ENCODE measurements at regions not wholly inside any gene's neighbourhood (a gene's known extent, or its start where the extent isn't known, plus 50 kb on each side); places are given as distances from the start of the nearest gene placed in this dataset.
"Not testable (repeated sequence)": the region's sequence is repeated elsewhere in the genome, so short reads cannot be mapped to it uniquely, and the experiment has no call there.

DNA sequence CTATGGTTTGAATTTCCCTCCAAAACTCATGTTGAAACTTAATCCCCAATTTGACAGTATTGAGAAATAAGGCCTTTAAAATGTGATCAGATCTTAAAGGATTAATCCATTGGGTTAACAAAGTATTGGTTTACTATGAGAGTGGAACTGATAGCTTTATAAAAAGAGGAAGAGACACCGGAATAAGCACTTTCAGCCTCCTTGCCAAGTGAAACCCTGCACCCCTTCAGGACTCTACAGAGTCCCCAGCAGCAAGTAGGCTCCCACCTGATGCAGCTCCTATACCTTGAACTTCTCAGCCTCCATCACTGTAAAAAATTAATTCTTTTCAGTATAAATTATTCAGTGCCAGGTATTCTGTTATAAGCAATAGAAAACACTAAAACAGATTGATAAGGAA lies 348.3 kb downstream of the CGGBP1 start:
- no peak for DNase-seq (ENCODE audit: low read depth)

GRCh38 chr3:87710028-87710427 lies 348.8 kb downstream of the CGGBP1 start:
- DNase-seq (ENCODE audit: low read depth): no peak

DNA sequence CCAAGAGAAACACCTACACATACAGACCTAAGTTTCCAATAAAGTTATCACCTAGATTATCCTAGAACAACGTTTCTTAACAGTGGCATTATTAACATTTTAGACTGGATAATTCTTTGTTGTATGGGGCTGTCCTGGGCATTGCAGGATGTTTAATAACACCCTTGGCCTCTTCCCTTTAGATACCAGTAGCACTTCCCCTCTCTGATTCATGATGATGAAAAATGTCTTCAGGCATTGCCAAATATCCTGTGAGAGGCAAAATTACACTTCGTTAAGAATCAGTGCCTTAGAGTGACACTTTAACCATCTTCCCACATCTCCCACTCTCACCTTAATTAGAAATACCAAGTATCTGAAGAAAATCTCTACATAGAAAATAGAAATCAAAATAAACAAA lies 352.6 kb downstream of the CGGBP1 start:
- no peak for DNase-seq (ENCODE audit: low read depth)

- DNase-seq (ENCODE audit: low read depth): no peak
Observed at GRCh38 chr3:87702600-87702999, 356.2 kb downstream of the CGGBP1 start.

DNA sequence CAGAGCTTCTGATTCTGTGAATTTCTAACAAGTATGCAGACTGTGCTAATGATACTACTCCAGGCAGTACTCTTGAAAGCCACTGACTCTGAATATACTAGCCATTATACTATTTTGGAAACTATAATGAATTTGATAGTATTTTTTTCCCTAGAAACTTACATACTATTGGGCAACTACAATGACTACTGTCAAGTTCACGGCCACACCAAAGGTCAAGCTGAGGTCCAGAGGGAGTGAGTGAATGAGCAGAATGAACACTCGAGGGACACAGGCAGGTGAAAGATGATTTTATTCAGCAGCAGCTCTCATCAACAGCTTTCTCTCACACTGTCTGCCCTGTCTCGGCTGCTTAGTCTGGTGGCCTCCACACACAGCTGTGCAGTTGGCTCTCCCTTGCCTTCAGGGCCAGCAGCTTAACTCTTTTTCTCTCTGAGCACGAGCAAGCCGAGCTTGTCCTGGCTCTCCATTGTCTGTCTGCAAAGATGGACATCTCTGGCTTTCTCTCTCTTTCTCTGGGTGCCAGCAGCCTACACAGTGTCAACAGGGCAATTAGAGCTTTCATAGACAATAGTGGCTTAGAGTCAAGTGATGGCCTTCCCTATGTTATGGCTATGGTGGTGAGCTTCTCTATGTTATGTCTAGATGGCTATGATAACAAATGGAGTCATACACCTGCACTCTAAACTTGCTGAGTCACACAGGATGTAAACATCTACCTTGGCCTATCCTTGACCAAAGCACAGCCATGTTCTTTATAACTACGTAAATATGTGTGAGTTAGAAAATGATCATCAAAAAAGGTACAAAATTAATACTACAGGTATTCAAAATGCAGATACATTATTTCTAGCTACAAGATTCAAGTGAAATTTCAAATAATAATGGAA lies 362.4 kb downstream of the CGGBP1 start:
- no peak for DNase-seq (ENCODE audit: low read depth)

DNA sequence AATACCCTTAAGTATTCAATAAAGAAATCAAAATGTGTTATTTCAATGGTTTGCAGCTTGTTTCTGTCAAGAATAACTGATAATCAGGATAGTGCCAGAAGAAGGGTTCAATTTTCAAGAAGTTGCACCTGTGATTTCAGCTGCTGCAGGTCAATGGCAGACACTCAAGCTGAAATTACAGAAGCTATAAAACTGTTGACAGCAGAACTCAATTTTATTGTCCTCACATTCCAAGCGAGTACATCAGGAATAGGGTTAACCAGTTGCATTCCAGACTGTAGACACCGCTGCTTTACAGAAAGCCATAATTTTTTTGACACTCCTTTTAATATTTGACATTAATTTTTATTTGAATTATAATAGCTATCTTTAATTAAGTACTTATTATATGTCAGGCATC lies 364.1 kb downstream of the CGGBP1 start:
- no peak for DNase-seq (ENCODE audit: low read depth)

- no peak for DNase-seq (ENCODE audit: low read depth)
Observed at GRCh38 chr3:87691109-87691508, 367.7 kb downstream of the CGGBP1 start.

DNA sequence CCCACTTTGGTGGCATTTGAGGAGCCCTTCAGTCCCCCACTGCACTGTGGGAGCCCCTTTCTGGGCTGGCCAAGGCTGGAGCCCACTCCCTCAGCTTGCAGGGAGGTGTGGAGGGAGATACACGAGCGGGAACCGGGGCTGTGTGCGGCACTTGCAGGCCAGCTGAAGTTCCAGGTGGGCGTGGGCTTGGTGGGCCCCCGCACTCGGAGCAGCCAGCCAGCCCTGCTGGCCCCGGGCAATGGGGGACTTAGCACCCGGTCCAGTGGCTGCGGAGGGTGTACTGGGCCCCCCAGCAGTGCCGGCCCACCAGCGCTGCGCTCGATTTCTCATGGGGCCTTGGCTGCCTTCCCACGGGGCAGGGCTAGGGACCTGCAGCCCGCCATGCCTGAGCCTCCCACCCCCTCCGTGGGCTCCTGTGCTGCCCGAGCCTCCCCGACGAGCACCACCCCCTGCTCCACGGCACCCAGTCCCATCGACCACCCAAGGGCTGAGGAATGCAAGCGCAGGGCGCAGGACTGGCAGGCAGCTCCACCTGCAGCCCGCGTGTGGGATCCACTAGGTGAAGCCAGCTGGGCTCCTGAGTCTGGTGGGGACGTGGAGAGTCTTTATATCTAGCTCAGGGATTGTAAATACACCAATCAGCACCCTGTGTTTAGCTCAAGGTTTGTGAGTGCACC lies 379.7 kb downstream of the CGGBP1 start:
- not testable (repeated sequence) for DNase-seq (ENCODE audit: low read depth)

GRCh38 chr3:87674397-87675161 lies 384.2 kb downstream of the CGGBP1 start:
- DNase-seq (ENCODE audit: low read depth): no peak

DNA sequence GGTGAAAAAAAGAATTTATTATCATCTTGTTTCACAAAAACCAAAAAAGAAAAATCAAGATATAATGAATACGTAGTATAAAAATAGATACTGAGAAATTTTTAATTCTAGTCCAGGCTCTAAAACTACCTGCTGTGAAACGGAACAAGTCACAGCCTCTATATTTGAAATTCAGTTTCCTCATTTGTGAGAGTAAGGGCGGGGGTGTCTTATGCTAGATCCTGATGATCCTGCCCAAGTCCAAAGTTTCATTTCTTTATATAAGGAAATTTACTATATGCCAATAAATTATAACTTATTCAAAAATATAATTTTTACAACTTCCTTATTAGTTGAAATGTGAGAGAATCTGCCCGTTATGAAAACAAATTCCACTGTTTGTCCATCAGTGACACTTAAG lies 385.7 kb downstream of the CGGBP1 start:
- no peak for DNase-seq (ENCODE audit: low read depth)

GRCh38 chr3:87654184-87654583 lies 377.8 kb upstream of the POU1F1 start:
- no peak for DNase-seq (ENCODE audit: low read depth)

DNA sequence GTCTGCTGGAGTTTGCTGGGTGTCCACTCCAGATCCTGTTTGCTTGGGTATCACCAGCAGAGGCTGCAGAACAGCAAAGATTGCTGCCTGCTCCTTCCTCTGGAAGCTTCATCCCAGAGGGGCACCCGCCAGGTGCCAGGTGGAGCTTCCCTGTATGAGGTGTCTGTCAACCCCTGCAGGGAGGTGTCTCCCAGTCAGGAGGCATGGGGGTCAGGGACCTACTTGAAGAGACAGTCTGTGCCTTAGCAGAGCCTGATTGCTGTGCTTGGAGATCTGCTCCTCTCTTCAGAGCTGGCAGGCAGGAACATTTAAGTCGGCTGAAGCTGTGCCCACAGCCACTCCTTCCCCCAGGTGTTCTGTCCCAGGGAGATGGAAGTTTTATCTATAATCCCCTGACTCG lies 376.8 kb upstream of the POU1F1 start:
- not testable (repeated sequence) for DNase-seq (ENCODE audit: low read depth)

- DNase-seq (ENCODE audit: low read depth): no peak
Observed at GRCh38 chr3:87634426-87634825, 358.0 kb upstream of the POU1F1 start.

- DNase-seq (ENCODE audit: low read depth): no peak
Observed at GRCh38 chr3:87627316-87627715, 350.9 kb upstream of the POU1F1 start.

GRCh38 chr3:87626546-87626945 lies 350.2 kb upstream of the POU1F1 start:
- no peak for DNase-seq (ENCODE audit: low read depth)

GRCh38 chr3:87625876-87626275 lies 349.5 kb upstream of the POU1F1 start:
- DNase-seq (ENCODE audit: low read depth): no peak

GRCh38 chr3:87624860-87625259 lies 348.5 kb upstream of the POU1F1 start:
- DNase-seq (ENCODE audit: low read depth): no peak

DNA sequence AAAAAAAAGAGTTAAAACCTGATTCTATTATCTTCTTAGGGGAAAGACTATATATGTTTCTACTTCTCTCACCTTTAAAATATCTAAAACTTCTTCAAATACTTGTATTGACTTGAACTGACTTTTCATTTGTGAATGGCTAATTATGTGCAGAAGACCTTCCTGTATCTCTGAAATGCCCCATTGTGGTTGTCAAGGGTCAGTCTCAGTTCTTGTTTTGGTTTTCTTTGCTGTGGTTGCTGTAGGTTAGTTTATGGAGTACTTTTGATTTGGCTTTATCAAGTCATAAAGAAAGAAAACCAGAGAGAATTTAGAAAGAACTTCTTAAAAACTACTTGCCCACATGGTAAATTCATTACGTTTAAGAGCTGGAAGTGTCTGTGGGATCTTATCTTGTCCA lies 345.3 kb upstream of the POU1F1 start:
- DNase-seq (ENCODE audit: low read depth): no peak

DNA sequence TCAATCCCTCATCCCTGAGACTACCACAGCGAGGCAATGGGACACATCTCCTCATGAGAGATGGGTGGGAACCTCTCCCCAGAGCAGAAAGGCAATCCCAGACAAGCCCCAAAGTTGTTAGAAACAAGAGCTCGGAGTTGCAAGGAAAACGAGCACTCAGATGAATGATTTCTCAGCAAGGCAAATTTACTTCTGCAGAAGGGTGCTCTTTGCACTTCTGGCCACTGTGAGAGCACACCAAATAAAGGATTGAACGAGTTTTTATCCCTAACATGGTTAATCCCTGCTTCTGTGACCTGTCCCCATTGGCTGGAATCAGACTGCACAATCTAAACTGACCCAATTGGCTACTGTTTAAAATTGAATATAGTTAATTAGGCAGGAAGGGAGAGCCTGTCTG lies 339.1 kb upstream of the POU1F1 start:
- no peak for DNase-seq (ENCODE audit: low read depth)

DNA sequence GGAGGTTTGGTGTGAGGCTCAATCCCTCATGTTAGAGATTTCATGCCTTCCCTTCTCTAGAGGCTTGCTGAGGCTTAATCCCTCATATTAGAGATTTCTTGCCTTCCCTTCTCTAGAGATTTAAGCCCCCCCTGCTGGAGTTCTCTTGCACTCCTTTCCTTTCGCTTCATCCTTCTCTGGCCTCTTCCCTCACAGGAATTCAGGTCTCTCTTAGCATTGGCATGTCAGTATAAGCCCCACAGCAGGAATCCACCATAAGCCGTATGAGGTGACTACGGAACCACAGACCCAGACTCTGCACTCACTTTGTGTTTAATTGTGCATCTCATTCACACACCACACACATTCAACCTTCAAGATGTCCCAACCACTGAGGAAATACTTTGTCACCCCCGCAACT lies 338.6 kb upstream of the POU1F1 start:
- no peak for DNase-seq (ENCODE audit: low read depth)

GRCh38 chr3:87607234-87607633 lies 330.9 kb upstream of the POU1F1 start:
- DNase-seq (ENCODE audit: low read depth): no peak

GRCh38 chr3:87595798-87596197 lies 319.4 kb upstream of the POU1F1 start:
- no peak for DNase-seq (ENCODE audit: low read depth)

- no peak for DNase-seq (ENCODE audit: low read depth)
Observed at GRCh38 chr3:87581240-87581639, 304.9 kb upstream of the POU1F1 start.

All from fibroblast of gingiva (primary cell).